Activated naive CD8-positive, alpha-beta T cell treated with anti-CD3 and anti-CD28 coated beads for 36 hours (primary cell): ENCODE measurements at regions not wholly inside any gene's neighbourhood (a gene's known extent, or its start where the extent isn't known, plus 50 kb on each side); places are given as distances from the start of the nearest gene placed in this dataset.

ENCODE experiments used
- DNase-seq: peaks from one replicate; pipeline ENCODE4 v3.0.0; 2021
- H3K27ac Mint-ChIP-seq: one replicate; pipeline ENCODE4 v1.8.0; 2022; ENCODE audit warnings: mild to moderate bottlenecking, moderate library complexity, mixed read lengths
- H3K27me3 Mint-ChIP-seq: one replicate; pipeline ENCODE4 v1.8.0; 2022; ENCODE audit warnings: mild to moderate bottlenecking, mixed read lengths
- H3K36me3 Mint-ChIP-seq: one replicate; pipeline ENCODE4 v1.8.0; 2021; ENCODE audit warnings: mild to moderate bottlenecking, mixed read lengths
- H3K4me1 Mint-ChIP-seq: one replicate; pipeline ENCODE4 v1.8.0; 2021; ENCODE audit warnings: mixed read lengths
- H3K4me3 Mint-ChIP-seq: one replicate; pipeline ENCODE4 v1.8.0; 2022; ENCODE audit warnings: mild to moderate bottlenecking, moderate library complexity, mixed read lengths
- H3K9me3 Mint-ChIP-seq: one replicate; pipeline ENCODE4 v1.8.0; 2022; ENCODE audit warnings: mixed read lengths

DNA sequence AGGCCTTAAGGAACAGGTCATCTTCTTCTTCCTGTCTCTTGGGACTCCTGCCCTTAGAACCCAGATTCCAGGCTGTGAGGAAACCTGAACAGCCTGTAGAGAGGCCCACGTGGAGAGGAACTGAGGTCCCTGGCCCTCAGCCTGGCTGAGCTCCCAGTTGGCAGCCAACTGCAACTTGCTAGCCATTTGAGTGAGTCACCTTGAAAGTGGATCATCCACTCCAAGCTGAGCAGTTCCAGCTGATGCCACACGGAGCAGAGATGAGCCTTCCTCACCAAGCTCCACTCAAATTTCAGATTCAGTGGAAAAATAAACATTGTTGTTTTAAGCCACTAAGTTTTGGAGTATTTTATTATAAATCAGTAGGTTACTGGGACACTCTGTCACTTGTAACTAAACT, 392.5 kb downstream of the BCOR start:
- no peak for DNase-seq
- no peaks in the 10 kb centered on the region for H3K4me1 Mint-ChIP-seq
- no peaks in the 10 kb centered on the region for H3K27me3 Mint-ChIP-seq
- H3K4me3 Mint-ChIP-seq: no peak overlapping the region
- peaks cover 5% of the 10 kb centered on the region for H3K9me3 Mint-ChIP-seq
- no peaks in the 10 kb centered on the region for H3K36me3 Mint-ChIP-seq
- H3K27ac Mint-ChIP-seq: no peak overlapping the region

DNA sequence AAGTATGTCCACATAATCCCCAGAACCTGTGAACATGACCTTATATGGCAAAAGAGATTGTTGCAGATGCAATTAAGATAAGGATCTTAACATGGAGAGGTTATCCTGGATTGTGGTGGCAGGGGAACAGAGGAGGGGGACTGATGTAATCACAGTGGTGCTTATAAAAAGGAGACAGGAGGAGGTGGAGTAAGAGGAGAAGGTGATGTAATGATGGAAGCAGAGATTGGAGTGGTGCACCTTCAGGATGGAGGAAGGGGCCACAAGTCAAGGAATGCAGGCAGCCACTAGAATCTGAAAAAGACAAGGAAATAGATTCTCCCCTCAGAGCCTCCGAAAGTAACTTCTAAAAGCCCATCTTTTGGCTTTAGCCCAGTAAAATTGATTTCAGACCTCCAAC, 388.4 kb downstream of the BCOR start:
- Mint-ChIP-seq H3K9me3 (peaks cover 5% of the 10 kb centered on the region), H3K27me3 (no peaks in the 10 kb centered on the region), H3K27ac (no peak overlapping the region), H3K4me1 (no peaks in the 10 kb centered on the region), H3K4me3 (no peak overlapping the region), H3K36me3 (no peaks in the 10 kb centered on the region)
- no peak for DNase-seq

DNA sequence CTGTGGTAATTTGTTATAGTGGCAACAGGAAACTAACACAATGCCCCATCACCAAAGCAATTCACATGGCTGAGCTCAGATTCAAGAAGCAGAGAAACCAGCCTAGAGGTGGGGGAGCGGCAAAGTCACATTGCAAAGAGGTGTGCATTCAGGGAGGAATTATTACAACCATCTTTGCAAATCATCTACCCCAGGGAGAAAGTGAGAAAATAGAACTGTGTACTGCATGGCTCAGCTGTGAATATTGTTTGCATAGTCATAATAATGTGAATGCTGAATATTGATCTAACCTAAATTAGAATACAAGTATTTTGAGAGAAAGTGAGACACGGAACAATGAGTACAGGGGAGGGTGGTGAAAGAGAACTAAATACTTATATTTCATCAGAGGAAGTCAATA, 387.9 kb downstream of the BCOR start:
- Mint-ChIP-seq H3K4me1 (no peaks in the 10 kb centered on the region), H3K27ac (no peak overlapping the region), H3K4me3 (no peak overlapping the region), H3K36me3 (no peaks in the 10 kb centered on the region), H3K27me3 (no peaks in the 10 kb centered on the region), H3K9me3 (peaks cover 5% of the 10 kb centered on the region)
- no peak for DNase-seq

DNA sequence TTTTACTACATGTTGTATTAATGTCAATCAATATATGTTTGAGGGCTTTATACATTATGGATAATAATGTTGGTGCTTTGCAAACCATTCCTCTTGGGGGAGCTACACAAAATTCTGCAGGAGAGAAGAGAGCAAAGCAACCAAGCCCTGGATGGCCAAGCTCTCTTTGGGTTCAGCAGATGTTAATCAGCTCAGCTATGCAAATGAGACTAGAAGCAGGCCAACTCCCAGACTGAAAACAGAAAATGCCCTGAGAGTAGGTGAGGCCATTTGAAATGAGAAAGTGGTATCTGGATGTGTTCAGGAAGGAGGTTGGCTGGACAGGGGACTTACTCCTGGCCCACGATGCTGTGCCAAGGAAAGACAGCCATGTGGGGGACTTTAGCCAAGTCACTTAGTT, 387.0 kb downstream of the BCOR start:
- Mint-ChIP-seq H3K27ac (no peak overlapping the region), H3K27me3 (no peaks in the 10 kb centered on the region)

DNA sequence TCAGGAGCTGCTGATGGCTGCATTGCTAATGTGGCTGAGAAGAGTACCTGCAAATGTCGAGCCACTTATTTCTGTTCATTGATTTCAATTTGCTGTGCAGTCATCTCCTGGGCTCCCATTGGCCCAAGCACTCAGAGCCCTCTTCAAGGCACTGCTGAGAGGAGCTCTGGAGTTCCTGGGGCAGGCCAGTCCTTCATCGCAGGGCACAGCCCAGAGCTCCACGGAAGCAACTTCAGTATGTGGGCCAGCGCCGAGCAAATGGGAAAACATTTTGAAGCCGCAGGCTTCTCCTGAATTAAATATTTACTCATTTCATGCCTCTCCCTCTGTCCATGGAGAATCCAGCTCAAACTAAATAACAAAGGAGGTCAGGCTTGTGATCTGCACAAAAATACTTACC, 383.3 kb downstream of the BCOR start:
- Mint-ChIP-seq H3K36me3 (no peaks in the 10 kb centered on the region), H3K9me3 (no peaks in the 10 kb centered on the region), H3K27me3 (no peaks in the 10 kb centered on the region), H3K4me1 (no peaks in the 10 kb centered on the region), H3K4me3 (no peak overlapping the region), H3K27ac (no peak overlapping the region)
- no peak for DNase-seq

More for the DNA sequence above, 387.0 kb downstream of the BCOR start:
- no peaks in the 10 kb centered on the region for H3K36me3 Mint-ChIP-seq
- DNase-seq: no peak
- no peak overlapping the region for H3K4me3 Mint-ChIP-seq
- H3K4me1 Mint-ChIP-seq: no peaks in the 10 kb centered on the region
- H3K9me3 Mint-ChIP-seq: peaks cover 5% of the 10 kb centered on the region

DNA sequence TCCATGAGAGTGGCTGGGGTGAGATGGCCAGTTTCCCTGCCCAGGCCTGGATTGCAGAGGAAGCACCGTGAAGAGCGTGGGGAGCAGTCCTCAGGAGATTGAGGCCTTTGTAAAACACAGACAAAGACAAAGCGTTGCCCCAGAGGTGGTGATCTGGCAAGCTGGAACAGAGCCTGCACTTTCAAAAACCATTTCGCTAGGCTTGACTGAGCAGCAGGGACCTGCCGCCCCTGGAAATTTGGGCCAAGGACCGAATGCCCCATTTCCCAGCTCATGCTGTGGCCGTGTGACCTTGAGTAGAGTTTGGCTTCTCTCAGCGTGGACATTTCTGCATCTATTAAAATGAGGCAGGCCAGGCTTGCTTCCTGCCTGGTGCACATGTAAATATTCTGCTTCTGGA, 381.4 kb downstream of the BCOR start:
- DNase-seq: no peak
- no peaks in the 10 kb centered on the region for H3K9me3 Mint-ChIP-seq
- no peak overlapping the region for H3K27ac Mint-ChIP-seq
- H3K4me3 Mint-ChIP-seq: no peak overlapping the region
- H3K27me3 Mint-ChIP-seq: no peaks in the 10 kb centered on the region
- H3K4me1 Mint-ChIP-seq: no peaks in the 10 kb centered on the region
- no peaks in the 10 kb centered on the region for H3K36me3 Mint-ChIP-seq

DNA sequence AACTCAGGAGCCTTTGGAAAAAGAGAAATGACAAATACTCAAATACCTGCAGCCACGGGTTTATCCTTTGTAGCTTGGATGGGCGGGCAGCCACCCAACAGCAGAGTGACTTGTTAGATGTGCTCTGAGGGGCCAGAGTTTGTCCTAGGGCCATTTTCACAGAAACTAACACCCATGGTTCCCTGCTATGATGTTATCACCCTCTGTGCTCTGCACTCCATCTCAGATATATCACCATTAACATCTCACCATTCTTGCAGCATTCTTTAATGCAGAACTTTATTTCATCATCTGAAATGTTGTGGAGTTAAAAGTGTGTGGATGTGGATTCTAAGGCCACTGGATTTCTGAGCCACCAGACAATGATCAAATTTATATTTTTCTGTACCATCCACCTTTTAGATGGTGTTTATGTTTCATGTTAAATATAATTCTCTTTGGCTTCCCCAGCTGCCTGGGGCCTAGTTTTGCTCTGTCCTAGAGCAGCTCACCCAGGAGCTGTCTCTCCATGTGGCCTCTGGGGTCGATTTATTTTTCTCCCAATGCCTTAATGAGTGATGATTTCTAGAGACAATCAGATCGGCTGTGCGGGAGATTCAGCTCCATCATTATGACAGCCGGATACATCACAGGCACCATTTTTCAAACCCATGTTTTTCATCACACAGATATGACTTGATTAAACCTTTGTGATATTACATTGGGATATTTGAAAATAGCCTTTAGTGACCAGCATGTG, 380.8 kb downstream of the BCOR start:
- DNase-seq: no peak
- H3K9me3 Mint-ChIP-seq: no peaks in the 10 kb centered on the region
- H3K27me3 Mint-ChIP-seq: no peaks in the 10 kb centered on the region
- no peaks in the 10 kb centered on the region for H3K4me1 Mint-ChIP-seq
- H3K27ac Mint-ChIP-seq: no peak overlapping the region
- H3K36me3 Mint-ChIP-seq: no peaks in the 10 kb centered on the region
- H3K4me3 Mint-ChIP-seq: no peak overlapping the region

DNA sequence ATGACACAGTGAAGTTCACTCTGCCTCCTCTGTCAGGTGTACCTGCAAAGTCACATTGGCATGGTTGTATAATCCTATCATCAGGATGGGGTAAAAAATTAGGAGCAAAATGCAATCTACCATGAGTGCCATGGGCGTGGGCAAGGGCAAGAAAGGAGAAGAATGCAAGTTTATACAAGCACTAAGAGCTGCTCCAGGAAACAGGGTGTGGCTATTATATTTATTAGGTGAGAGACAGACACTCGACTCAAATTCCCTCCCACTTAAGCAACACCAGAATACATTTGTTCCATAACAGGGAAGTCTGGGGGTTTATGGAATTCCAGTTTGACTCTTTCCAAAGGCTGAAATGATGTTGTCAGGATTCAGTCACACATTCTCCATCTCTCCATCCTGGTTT, 378.8 kb downstream of the BCOR start:
- H3K4me1 Mint-ChIP-seq: no peaks in the 10 kb centered on the region
- no peak for DNase-seq
- no peaks in the 10 kb centered on the region for H3K36me3 Mint-ChIP-seq
- H3K27ac Mint-ChIP-seq: no peak overlapping the region
- H3K4me3 Mint-ChIP-seq: no peak overlapping the region
- no peaks in the 10 kb centered on the region for H3K9me3 Mint-ChIP-seq
- H3K27me3 Mint-ChIP-seq: no peaks in the 10 kb centered on the region

DNA sequence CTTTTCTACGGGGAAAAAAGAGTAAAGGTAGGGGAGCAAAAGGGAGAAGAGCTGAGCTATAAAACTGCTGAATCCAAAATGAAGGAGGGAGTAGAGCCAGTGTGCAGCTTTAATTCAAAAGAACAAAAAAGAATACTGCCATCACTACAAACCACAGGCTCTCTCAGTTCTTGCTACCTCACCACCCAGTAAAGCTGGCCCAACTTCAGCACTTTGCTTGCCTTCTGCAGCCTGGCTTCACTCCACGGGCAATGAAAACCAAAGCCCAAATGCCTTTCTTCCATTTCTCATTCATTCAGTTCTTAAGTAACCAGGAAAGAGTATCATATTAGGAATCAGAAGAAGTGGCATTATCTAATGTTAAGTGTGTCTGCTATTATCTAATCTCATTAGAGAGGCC, 376.8 kb downstream of the BCOR start:
- no peaks in the 10 kb centered on the region for H3K36me3 Mint-ChIP-seq
- DNase-seq: no peak
- no peak overlapping the region for H3K27ac Mint-ChIP-seq
- no peaks in the 10 kb centered on the region for H3K27me3 Mint-ChIP-seq
- no peaks in the 10 kb centered on the region for H3K9me3 Mint-ChIP-seq
- H3K4me3 Mint-ChIP-seq: no peak overlapping the region
- peaks cover 3% of the 10 kb centered on the region for H3K4me1 Mint-ChIP-seq

DNA sequence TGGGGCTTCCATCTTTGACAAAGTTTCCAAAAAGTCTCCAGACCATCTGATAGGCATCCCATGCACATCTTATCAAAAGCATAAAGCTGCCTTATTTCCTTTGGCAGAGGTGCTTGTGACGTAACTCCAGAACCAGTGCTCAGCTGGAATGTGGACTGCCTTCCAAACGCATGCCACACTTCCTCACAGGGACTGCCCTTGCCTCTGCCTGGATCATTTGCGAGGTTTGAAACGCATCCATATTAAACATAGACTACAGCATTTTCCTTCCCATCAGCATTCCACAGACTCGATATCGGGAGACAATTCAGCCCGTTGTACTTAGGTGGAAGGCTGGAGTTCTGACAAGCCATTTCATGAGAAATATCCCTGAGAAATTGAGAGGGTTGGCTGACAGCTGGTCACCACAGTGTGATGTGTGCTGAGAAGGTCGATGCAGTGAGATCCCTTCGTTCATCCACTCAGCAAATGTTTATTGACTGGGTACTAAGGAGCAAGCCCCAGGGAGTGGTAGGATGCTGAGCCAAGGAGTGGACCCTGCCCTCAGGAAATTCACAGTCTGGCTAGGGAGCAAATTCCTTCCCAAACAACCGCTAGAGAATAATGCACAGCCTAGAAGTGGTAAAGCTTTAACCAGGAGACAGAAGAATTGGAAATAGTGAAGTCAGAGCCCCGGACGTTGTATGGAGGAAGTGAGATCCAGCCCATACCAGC, 376.0 kb downstream of the BCOR start:
- Mint-ChIP-seq H3K36me3 (no peaks in the 10 kb centered on the region), H3K9me3 (no peaks in the 10 kb centered on the region), H3K4me3 (no peak overlapping the region), H3K4me1 (peaks cover 3% of the 10 kb centered on the region), H3K27ac (no peak overlapping the region), H3K27me3 (no peaks in the 10 kb centered on the region)
- DNase-seq: no peak

DNA sequence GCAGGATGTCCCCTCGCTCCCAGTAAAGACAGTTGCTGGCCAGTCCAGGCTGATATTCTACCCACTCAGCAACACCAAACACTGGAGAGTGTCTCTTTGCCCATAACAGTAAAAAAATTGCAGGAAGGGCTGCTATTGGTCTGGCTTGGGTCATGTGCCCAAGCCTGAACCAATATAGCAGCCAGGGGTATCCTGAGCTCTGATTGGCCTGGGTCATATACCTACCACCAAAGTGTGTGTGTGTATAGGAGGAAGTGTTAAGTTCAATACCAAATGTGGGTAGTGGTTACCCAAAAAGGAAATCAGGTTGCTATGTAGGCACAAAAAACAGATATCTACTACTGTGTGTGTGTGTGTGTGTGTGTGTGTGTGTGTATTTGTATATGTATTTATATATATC, 373.2 kb downstream of the BCOR start:
- H3K36me3 Mint-ChIP-seq: no peaks in the 10 kb centered on the region
- H3K4me3 Mint-ChIP-seq: no peak overlapping the region
- H3K27me3 Mint-ChIP-seq: no peaks in the 10 kb centered on the region
- no peak overlapping the region for H3K27ac Mint-ChIP-seq
- H3K9me3 Mint-ChIP-seq: no peaks in the 10 kb centered on the region
- H3K4me1 Mint-ChIP-seq: peaks cover 3% of the 10 kb centered on the region
- DNase-seq: no peak

DNA sequence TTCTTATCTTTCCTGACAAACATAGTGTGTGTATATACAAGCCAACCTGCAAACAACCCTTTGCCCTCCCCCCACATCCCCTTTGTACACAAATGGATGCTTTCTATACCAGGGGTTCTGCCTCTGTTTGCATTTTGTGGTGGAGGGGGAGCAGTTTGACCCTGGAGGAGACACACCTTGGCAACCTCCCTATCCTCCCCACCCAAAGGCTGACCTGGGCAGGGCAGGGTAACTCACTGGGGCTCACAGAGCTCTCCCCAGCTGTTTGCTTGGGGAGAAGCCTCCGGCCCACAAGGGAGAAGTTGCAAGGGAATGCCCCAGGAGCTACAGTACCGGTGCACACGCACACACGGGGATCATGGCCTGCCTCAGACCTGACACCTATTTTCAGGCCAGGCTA, 372.6 kb downstream of the BCOR start:
- Mint-ChIP-seq H3K36me3 (no peaks in the 10 kb centered on the region), H3K4me1 (peaks cover 3% of the 10 kb centered on the region), H3K9me3 (no peaks in the 10 kb centered on the region), H3K27me3 (no peaks in the 10 kb centered on the region), H3K4me3 (no peak overlapping the region), H3K27ac (no peak overlapping the region)
- no peak for DNase-seq

DNA sequence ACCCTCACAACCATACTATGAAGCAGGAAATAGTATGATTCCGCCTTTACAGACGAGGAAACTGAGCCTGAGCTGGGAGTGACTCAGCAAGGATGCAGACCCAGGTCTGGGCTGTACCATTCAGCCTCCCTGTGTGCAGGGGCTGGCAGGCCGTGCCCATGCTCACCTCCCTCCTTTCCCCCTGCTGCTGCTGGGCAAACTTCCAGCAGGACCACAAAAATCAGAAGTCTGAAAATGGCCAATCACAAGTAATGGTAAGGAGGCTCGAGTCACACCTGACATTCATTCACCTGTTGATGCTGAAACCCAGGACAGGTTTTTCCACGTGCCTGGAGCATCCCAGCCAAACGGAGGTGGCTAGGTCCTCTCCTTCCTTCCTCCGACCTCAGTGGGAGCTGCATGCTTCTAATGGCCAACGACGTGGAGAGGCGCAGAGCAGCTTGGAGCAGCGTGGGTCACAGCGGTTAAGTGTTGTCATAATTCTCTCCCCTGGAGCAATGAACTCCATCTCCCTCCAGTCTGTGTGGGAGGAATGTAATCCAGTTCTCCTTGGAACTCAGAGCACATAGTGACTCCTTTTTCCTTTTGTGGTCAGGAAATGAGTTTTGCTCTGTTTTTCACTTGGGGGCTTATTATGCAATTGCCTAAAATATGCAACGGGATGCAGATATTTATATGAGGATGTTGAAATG, 371.7 kb downstream of the BCOR start:
- no peak overlapping the region for H3K4me3 Mint-ChIP-seq
- H3K27me3 Mint-ChIP-seq: no peaks in the 10 kb centered on the region

DNA sequence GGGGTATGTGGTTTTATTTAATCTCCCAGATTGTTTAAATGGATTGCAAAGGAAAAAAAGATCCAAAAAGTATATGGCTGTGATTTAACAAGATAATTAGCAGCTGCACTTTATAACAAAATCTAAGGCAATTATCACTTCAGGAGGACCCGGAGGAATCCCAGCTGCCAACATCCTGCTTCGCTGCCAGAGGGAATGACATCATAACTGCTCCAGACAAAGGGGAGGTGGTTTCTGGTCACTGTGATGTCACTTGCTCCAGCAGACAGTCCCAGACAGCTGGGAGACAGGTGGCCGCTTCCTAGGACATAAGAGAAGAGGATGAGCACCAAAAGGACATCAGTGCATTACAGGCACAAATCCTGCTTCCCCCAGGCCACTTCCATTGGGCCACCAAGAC, 371.0 kb downstream of the BCOR start:
- H3K4me3 Mint-ChIP-seq: no peak overlapping the region
- no peak overlapping the region for H3K27ac Mint-ChIP-seq
- peaks cover 14% of the 10 kb centered on the region for H3K4me1 Mint-ChIP-seq
- no peaks in the 10 kb centered on the region for H3K9me3 Mint-ChIP-seq
- DNase-seq: no peak
- no peaks in the 10 kb centered on the region for H3K36me3 Mint-ChIP-seq
- H3K27me3 Mint-ChIP-seq: no peaks in the 10 kb centered on the region

More for the DNA sequence above, 371.7 kb downstream of the BCOR start:
- H3K9me3 Mint-ChIP-seq: no peaks in the 10 kb centered on the region
- H3K36me3 Mint-ChIP-seq: no peaks in the 10 kb centered on the region
- no peak overlapping the region for H3K27ac Mint-ChIP-seq
- DNase-seq: no peak
- peaks cover 9% of the 10 kb centered on the region for H3K4me1 Mint-ChIP-seq

DNA sequence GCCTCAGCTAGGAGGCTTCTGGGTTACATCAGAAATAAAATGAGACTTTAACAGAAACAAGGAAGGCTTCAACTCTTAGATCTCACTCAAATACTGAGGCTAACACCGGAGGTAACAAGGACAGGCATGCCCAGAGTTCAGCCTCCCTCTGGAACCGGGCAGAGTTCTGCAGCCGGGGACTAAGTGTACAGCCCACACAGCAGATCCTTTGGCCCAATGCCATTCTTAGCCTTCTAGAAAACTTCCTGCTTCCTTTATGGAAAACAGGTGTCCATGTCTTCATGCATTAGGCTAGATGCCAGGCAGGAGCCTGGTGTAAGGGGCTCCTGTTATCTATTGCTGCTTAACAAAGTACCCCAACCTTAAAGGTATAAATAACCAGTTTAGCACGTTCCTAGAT, 369.7 kb downstream of the BCOR start:
- Mint-ChIP-seq H3K4me3 (no peak overlapping the region), H3K27me3 (no peaks in the 10 kb centered on the region), H3K4me1 (peaks cover 18% of the 10 kb centered on the region), H3K36me3 (no peaks in the 10 kb centered on the region), H3K9me3 (no peaks in the 10 kb centered on the region), H3K27ac (no peak overlapping the region)
- DNase-seq: no peak
